Putamen (tissue), 1 donor: ENCODE measurements at regions not wholly inside any gene's neighbourhood (a gene's known extent, or its start where the extent isn't known, plus 50 kb on each side); places are given as distances from the start of the nearest gene placed in this dataset.

Experiments
- DNase-seq: peaks from one replicate; pipeline ENCODE4 v3.0.0-alpha.2; 2016; ENCODE audit warnings: low spot score

DNA sequence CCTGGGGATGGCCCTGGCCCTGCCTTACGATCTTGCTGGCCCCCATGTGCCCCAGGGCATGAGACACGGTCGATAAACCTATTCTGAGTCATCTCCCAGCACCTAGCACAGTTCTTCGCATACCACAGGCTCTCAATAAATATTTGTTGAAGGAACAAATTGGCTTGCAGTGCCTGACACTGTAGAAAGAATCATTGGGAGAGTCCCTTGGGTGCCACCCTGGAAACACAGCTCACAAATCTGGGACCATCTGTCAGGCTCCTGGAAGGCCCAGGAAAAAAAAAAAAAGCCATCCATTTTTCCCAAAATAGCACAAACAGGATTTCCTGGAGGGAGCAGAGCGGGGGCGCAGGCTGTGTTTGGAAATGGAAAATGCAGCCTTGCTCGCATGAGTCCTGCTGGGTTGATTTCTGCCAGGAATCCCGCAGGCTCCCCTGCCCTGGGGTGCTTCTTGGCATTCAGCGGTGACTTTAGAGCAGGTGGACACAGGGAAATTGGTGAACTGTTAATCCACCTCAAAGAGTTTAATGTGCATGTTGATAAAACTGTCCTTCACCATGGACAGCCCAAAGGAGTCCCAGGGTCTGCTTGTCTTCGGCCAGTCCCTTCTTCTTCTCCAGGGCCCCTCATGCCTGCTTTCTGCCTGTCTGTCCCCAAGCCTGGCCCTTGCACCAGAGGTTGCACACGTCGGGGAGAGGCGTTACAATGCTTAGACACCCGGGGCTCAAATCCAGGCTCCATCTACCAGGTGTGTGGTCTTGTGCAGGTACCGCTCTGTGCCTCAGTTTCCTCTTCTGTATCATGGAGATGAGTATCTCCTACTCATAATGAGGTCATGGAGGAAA lies 106.1 kb upstream of the RFLNA start:
- no peak for DNase-seq

DNA sequence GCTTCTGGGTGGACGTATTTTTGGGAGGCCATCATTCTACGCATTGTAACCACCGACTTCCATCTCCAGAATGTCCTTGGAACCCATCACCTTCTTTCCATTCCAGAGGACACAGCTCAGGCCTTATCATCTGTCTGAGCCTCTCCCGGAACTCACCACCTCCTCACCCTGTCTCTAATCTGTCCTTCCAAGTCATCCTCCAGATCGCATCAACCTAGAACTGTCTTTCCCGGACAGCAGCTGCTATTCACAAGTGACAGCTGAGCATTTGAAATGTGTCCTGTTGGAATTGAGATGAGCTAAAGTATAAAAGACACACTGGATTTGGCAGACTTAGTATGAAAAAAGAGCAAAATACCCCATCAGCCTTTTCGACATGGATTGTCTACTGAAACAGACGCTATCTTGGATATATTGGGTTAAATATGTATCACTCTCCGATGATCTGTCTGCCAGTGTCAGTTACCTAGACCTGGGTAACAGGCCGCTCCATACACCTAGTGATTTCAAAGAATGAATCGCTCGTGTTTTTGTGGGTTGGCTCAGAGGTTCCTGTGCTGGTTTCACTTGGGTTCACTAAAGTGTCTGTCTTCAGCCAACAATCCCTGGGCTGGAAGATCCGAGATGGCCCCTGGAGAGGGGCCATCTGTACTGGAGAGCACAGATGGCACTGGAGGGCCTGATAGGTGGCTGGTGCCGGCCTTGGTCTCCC lies 104.4 kb upstream of the RFLNA start:
- peak; percentile 49 for DNase-seq

DNA sequence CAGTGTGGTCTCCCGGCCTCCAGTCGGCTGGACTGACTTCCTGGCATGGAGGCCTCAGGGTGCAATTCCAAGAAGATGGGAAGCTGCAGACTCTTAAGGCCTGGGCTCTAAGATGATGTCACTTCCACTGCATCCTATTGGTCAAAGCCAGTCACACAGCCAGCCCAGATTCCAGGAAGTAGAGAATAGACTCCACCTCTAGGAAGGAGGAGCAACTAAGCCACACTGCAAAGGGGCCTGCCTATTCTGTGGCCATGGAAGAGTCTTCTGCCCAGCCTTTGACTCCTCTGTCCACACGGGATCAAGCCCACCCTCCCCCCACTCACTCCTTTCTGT lies 103.9 kb upstream of the RFLNA start:
- DNase-seq, result no peak

DNA sequence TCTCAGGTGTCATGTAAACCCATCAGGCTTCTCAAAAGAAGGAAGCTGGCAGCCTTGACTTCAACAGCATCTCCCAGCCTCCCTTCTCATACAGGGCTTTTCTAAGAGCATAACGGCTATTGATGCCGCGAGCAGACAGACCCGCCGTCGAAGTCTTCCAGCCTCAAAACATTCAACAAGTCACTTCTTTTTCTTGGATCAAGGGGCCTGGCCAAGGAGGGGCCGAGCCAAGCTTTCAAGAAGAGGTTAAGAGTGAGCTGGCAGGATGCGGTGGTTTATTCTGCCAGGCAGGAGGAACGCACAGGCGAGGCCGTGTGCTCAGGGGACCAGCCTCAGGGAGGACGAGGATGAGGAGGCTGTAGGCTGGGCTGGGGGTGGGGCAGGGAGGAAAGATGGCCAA lies 102.9 kb upstream of the RFLNA start:
- DNase-seq, result no peak

- no peak for DNase-seq
These were observed 100.5 kb upstream of the RFLNA start for GRCh38 chr12:124194264-124194892.

- no peak for DNase-seq
These were observed 99.9 kb upstream of the RFLNA start for GRCh38 chr12:124194893-124195566.

- no peak for DNase-seq
These were observed 99.3 kb upstream of the RFLNA start for GRCh38 chr12:124195567-124195942.

DNA sequence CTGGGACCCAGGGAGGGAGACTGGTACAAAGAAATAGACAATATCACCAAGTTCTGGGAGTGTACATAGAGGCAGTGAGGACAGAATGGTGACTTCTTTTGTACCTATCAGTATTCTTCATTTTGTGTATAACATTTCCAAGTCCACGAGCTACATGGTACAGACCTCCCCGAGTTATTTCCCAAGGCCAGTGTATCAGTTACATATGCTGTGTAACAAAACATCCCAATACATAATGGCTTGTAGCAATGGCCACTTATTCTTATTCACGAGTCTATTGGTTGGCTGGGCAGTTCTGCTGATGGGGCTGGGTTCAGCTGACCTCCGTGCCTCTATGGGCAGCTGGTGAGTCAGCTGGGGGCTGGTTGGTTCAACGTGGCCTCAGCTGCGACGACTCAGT lies 98.7 kb upstream of the RFLNA start:
- DNase-seq, result no peak

- DNase-seq, result no peak
These were observed 93.6 kb upstream of the RFLNA start for GRCh38 chr12:124201248-124201647.

GRCh38 chr12:124203176-124203575 lies 91.7 kb upstream of the RFLNA start:
- DNase-seq, result no peak

- DNase-seq, result no peak
These were observed 89.5 kb upstream of the RFLNA start for GRCh38 chr12:124205405-124205804.

GRCh38 chr12:124207049-124207448 lies 87.8 kb upstream of the RFLNA start:
- no peak for DNase-seq

DNA sequence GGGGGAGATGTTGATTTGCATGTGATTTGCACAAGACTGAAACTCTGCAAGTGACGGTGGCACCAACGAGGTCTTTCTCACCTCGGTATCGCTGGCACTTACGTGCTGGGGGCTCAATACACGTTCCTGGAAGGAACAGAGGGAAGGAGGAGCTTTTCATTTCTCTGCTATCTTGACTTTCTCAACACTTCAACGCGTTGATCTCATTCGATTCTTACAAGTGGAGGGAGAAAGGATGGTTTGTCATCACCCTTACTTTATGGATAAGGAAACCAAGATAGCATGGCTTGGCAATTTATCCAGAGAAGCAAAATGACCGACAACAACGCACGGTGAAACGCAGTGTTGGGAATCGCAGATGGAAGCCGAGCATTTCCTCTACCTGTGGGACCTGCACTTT lies 87.3 kb upstream of the RFLNA start:
- DNase-seq, result no peak

GRCh38 chr12:124208489-124208888 lies 86.4 kb upstream of the RFLNA start:
- DNase-seq, result no peak

DNA sequence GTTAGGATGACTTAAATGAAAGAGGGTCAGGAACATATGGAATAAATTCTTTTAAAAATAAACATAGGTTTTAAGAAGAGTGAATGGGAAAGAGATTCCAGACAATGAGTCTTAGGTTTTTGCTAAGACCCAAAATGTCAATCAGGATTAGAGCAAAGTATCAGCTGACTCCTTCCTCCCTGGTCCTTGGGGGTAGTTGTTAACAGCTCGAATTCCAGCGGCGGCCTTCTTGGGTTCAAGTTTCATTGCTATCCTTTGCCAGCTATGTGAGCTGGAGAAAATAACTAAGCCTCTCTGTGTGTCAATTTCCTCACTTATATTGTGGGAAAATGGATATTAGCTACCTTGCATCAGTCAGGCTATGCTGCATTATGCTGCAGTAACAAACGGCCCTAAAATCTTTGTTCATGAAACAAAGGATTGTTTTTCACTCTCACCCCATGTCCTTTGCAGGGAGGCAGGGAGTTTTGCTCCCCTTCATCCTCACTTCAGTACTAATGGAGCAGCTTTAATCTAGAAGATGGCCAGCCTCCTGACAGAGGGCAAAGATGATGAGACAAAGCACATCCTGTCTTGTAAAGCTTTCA lies 83.8 kb upstream of the RFLNA start:
- DNase-seq, result no peak

- no peak for DNase-seq
These were observed 83.1 kb upstream of the RFLNA start for GRCh38 chr12:124211753-124212152.

DNA sequence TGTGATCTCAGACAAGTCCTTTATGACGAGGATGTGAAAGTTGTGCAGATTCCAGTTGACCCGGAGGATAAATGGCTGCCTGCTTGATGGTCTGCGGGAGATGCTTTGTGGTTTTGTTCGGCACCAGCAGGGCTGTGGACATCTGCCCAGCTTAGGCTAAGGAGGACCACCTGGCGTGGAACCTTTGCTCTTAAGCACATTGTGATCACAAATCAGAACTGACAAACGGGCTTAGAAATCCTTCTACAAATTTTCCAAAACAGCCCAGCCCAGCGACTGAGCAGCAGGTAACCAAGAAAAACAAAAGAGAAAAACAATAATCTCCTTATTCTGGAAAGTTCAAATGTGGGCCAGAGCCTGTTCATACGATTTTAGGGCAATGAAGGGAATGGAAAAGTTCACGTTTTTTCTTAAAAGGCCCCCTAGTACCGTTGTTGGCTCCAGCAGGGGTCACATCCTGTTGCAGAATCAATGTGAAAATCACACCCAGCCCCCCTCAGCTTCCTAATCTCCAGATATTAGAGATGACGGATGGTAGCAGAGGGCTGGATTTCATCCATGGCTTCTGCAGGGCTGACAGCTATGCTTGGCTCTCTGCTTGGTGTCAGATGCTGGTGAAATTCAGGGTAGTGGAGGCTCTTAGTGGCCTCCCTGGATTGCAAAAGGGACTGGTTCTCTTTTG lies 81.1 kb upstream of the RFLNA start:
- DNase-seq, result no peak

DNA sequence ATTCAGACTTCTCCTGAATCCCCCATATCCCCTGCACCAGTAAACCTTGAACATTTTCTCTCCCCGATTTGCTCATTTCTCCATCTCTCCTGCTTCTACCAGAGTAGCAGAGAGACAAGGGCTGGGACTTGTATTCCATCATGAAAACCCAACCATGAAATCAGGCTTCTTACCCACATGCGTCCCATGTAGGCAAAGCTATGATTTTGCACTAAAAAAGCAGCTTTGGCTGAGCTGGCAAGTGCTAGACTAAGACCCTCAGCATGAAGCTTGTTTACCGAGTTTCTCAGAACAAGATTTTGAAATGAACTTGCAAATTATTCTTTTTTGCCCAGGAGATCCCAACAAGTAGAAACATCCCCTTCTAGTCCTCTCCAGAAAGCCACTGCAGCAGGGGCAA lies 80.3 kb upstream of the RFLNA start:
- no peak for DNase-seq

- no peak for DNase-seq
These were observed 77.9 kb upstream of the RFLNA start for GRCh38 chr12:124216966-124217365.

- peak; percentile 75 for DNase-seq
These were observed 77.2 kb upstream of the RFLNA start for GRCh38 chr12:124217508-124218242.

DNA sequence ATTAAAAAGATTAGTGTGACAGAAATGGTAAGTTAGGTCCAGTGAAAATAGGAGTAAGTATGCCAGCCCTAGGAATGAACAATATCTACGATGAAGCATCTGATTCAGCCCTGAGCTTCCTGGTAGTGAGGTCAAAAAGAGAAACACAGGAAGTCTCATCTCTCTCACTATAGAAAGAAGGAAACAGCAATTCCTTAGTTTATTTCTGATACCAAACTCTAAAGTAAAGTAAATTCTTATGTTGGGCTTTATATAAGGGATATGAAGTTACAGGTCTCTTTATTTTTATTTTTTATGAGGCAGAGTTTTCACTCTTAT lies 76.7 kb upstream of the RFLNA start:
- no peak for DNase-seq
